HT-29 (cell line): ENCODE measurements at regions not wholly inside any gene's neighbourhood (a gene's known extent, or its start where the extent isn't known, plus 50 kb on each side); places are given as distances from the start of the nearest gene placed in this dataset.
"Not testable (repeated sequence)": the region's sequence is repeated elsewhere in the genome, so short reads cannot be mapped to it uniquely, and the experiment has no call there.

Experiments used
- DNase-seq: peaks from one replicate; pipeline ENCODE4 v3.0.0-alpha.2; 2015; ENCODE audit warnings: low spot score

DNA sequence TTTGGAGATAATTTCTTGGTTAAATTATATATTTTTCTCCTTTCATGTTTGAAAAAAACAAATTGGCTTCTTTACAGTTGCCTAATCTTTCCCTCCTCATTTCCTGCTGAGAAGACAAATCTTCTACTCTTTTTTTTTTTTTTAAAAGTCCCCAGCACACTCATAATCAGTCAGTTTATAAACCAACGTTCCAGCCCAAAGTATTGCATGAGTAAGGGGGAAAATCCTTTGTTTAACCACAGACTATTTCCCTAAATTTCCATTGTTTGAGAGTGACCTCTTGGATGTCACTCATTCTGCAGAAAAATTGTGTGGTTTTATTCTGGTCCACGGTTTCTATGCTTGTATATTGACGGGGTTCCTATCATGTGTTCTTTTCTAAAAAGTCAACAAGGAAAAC lies 55.1 kb upstream of the TLR4 start:
- no peak for DNase-seq

DNA sequence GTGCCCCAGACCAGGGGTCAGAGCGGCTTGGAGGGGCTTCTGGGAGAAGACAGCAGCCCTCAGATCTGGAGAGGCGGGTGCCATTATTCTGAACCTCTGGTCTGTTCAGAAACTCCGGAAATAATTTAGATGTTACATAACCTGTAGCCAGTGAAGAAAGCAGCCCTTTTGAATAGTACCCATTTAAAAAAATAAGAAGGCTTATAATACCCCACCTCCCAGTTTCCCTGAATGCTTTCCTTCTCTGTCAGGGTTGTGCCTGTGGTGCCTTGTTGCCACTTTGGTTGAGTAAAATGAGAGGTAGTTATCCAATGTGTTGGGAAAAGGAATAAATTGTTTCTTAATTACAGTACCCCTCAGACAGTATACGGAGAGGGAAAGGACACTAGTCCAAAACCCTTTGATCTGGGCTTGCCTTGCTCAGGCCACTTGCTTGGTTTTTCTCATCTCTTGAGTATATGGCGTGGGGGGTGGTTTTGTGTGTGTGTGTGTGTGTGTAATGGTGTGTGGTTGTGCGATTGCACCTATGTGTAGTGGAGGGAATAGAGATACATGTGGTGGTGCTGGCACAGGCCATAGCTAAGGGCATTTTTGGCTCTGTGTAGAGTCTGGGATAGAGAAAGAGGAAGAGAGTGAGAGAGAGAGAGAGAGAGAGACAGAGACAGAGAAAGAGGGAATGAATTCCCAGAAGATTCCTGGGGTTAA lies 59.1 kb upstream of the TLR4 start:
- no peak for DNase-seq

DNA sequence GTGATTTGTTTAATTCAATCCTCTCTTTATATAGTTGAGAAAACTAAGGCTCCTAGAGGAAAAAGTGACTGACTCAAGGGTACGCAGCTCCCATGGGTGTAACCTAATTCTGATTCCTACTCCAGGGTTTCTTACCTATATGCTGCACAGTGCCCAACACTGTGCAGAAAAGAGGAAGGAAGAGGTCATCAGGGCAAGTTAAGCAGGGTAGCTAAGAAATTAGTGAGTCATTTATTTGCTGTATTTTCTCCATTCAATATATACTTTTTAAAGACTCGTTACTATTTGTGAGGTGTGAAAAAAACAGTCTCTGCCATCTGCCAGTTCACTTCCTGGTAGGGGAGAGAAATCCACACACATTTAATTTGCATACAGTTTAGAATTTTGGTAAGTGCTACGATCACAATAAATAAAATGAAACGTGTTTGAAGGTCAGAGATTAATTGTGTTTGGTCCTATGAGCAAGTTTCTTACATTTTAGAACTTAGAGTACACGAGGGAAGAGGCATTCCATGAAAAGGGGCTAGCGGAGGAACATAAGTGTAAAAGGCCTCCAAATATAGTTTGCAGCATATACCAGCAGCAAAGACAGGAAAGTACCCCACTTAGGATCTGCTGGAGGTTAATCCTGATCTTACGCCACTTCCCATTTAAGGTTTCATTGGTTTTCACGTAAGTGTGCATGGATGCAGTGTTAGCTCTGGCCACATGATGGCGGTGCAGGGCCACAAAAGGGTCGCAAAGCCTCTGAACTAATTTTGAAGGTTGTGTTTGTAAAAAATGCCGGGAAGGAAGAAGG lies 59.9 kb upstream of the TLR4 start:
- peak; percentile 69 for DNase-seq

DNA sequence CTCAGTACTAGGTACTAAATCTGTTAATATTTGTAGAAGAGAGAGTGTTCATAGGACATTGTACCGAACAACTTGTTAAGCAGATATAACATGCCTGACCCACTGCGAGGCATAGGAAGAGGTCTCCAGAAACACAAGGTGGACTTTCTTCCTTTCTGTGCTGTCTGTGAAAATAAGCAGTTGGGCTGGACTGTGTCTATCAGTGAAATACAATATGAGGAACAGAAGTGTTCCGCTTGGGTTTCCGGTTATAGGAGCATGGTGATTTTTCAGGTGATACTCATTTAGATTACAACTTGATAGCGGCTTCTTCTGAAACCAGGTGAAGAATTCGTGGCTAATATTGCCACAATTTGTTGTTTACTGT lies 60.9 kb upstream of the TLR4 start:
- no peak for DNase-seq

DNA sequence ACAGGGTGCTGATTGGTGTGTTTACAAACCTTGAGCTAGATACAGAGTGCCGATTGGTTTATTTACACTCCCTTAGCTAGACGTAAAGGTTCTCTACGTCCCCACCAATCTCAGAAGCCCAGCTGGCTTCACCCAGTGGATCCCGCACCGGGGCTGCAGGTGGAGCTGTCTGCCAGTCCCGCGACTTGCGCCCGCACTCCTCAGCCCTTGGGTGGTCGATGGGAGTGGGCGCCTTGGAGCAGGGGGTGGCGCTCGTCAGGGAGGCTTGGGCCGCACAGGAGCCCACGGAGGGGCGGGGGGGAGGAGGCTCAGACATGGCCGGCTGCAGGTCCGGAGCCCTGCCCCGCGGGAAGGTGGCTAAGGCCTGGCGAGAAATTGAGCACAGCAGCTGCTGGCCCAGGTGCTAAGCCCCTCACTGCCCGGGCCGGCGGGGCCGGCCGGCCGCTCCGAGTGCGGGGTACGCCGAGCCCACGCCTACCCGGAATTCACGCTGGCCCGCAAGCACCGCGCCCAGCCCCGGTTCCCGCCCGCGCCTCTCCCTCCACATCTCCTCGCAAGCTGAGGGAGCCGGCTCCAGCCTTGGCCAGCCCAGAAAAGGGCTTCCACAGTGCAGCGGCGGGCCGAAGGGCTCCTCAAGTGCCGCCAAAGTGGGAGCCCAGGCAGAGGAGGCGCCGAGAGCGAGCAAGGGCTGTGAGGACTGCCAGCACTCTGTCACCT lies 61.5 kb upstream of the TLR4 start:
- not testable (repeated sequence) for DNase-seq

DNA sequence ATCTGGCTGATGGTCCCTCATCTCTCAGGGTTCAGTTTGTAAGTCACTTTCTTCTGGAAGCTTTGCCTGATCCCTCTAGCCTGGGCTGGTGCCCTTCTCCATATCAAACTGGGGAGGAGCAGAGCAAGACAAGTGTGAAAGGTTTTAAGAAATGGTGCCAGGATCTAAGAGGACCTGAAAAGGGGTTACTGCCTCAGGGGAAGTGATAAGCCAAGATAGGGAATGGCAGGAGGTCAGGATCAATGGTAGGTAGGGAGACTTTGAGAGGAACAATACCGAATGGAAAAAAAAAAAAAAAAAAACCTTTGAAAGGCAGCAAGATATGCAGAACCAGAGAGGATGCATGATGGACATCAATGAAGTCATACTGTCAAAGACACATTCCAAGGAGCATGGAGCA lies 67.5 kb upstream of the TLR4 start:
- DNase-seq, result no peak

DNA sequence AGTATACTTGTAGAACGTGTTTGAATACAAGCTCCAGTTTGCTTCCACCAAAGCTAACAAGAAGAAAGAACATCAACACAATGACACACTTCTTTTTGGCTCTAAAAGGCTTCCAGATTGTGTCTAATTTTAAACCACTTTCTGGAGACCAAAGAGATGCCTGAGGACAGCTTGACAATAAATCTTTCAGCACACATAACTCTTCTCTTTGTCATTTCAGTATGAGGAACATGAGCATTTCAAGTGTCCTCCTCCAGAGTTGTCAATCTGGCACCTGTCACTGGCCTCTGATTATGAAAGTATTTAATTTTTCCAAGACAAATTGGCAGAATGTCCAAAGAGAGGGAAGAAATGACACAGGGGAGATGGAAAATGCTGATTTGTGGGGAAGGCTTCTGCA lies 79.0 kb upstream of the TLR4 start:
- no peak for DNase-seq

DNA sequence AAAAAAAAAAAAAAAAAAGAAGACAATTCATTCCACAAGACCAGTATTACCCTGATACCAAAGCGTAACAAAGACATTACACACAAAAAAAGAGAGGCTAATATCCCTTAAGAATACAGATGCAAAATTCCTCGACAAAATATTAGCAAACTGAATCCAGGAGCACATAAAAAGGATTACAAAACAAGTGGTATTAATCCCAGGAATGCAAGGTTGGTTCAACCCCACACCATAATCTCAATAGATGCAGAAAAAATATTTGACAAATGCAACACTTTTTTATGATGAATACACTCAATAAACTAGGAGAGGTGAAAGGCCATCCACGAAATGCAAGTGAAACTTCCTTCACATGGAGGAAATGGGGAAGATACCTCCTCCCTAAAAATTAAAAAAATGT lies 80.1 kb upstream of the TLR4 start:
- no peak for DNase-seq

DNA sequence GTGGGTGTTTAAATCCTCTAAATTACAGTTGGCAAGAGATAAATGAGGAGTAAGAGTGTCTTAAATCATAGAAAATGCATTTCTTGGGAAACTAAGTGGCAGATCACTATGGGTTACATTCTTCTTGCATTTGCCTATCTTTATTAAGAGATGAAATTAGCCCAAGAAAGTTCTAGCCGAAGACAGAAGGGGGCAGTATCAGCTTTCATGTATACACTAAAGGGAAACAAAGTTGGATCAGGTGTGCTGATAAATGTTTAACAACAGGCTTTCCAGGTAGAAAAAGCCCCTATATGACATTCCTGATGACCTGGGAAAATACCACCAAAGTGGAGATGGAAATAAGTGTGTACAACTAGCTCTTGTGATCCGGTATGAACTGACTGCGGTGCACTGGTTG lies 81.9 kb upstream of the TLR4 start:
- DNase-seq, result no peak

DNA sequence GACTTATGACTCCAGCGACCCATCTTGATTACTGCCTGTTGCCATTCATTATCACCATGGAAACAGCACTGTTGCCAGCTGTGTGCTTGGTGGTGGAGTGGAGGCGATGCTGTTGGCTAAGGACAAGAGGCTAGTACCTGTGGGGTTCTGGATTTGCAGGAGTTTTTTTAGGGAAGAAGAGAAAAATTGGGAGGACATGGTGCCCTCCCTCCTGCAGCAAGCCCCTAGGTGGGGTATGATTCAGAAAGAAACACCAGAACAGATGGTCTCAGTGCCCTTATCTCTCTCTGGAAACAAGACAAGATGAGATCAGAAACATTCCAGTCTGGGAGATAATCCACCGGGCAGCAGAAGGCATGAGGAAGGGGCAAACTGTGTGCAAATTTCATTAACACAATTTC lies 87.8 kb upstream of the TLR4 start:
- DNase-seq, result no peak

DNA sequence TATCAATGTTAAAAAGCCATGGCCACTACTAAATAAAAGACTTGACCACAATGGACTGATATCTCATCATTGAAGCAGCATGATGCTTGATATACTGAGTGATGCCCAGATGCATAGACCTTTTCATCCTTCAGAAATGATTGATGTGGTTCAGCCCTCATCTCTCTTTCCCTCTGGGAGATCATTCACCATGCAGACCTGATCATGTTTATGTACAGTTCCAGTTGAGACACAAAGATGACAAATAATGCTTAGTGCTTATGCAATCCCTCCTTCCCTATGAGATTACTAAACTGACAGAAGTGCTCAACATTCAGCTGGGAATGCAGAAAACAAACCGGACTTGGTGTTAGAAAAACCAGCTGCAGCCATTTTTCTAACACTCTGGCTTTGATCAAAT lies 91.9 kb upstream of the TLR4 start:
- DNase-seq, result no peak

DNA sequence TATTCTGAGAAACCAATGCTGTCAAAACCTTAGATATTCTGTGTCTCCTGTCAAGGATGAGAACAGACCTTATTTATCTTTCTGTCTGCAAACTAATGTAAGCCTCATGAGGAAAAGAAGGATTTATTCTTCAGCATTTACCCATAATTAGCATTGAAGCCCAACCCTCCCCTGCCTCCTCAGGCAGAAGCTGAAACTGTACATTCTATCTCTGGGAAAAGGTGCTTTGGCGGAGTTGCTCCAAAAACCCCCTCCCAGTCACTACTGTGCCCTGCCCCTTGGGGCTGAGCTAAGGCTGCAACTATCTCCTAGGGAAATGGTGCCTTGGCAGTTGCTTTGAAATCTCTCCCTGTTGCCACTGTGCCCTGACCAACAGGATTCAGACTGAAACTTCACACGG lies 106.2 kb upstream of the TLR4 start:
- no peak for DNase-seq

DNA sequence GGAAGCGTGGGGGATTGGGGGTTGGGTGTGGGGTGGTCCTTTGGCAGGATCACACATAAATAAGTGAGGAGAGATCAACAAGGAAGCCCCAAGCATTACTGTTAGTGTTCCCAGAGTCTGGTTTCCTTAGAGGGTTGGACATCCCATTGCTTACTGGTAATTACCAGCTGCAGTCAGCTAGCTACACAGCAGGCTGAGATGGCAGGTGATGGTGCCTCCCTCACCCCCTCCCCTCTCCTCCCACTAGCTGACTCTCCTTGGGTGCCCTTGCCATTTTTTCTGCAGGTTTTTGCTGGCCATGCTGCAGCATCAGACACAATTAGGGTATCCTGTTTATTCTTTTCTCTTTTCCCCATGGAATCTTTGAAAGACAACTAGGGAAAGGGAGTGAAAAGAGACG lies 107.5 kb upstream of the TLR4 start:
- no peak for DNase-seq

DNA sequence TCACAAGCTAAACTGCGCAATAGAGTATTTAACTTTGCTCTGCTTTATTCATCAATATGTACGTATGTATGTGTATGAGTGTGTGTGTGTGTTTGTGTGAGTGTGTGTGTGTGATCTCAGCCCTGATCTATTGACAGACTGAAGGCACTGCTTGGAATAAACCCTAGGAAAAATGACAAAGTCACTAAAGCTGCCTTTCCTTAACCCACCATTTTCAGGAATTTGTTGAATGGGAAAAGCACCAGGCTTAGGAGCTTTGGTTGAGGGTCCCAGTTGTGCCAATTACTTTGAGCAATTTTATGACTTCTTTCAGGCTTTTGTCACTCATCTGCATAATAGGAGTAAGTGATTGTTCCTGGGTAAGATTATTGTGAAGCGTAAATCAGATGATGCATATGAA lies 108.6 kb upstream of the TLR4 start:
- DNase-seq, result no peak

DNA sequence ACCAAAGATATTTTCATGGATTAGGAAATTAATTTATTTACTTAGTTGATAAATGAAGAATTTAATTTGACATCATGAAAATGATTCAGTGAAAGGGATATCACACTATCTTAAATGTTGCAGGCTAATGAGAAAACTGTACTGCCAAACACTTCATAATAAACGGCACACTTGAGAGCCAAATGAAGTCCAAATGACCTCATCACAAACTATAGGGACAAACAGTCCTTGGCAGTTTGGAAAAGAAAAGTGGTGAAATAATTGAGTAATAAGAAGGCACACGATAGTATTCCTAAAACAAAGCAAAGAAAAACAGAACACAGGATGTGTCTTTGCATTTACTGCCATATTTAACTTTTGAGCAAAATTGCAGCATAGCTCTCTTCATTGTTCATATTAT lies 116.9 kb upstream of the TLR4 start:
- no peak for DNase-seq

DNA sequence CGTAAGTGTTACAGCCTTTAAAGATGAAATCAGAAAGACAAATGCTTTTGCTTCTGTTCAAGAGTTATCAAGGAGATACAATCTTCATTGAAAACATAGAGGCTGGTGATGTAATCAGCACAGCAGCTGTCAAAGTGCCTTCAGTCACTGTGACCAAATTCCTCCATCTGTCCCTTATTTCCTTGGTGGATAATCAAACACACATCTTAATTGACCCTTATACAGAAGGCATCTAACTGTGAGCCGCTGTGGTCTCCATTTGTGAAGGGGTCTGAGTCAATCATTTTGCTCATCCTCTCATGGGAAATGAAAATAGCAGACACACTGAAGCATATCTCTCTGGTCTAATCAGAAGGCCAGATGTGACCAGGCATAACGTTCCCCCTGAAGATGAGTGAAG lies 130.1 kb upstream of the TLR4 start:
- no peak for DNase-seq

DNA sequence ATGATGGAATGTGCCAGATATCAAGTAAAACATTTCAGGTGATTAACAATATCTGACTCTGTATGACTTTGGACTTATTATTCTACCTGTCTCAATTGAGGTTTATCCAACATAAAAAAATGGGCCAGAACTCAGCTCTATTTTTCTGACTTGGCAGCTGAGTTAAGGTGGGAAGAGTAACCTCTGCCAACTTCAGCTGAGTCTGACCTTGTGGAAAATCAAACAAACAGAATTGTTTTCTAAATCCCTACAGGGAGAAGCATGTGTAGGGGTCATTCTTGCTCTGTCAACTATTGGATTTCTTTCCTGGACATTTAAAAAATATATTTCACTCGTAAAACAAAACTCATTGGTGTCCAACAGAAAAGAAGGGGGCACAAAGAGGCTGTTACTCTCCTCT lies 139.4 kb upstream of the TLR4 start:
- no peak for DNase-seq

DNA sequence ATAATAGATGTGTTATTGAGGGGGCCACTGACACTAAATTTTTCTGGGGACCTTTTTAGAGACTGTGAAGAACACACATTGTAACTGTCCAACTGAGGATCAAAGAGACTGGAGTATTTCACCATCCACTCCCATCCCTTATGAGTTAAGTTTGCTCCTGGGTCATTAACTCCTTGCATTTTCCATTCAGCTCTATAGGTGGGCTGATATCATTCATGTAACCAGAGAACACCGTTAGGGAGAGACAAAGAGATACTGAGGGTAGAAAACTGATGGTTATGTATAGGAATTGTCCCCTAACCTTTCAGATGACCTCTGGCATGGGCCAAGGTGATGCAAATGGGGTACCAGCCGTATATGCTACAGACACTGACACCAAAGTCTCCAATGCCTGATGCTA lies 142.4 kb upstream of the TLR4 start:
- DNase-seq, result no peak

DNA sequence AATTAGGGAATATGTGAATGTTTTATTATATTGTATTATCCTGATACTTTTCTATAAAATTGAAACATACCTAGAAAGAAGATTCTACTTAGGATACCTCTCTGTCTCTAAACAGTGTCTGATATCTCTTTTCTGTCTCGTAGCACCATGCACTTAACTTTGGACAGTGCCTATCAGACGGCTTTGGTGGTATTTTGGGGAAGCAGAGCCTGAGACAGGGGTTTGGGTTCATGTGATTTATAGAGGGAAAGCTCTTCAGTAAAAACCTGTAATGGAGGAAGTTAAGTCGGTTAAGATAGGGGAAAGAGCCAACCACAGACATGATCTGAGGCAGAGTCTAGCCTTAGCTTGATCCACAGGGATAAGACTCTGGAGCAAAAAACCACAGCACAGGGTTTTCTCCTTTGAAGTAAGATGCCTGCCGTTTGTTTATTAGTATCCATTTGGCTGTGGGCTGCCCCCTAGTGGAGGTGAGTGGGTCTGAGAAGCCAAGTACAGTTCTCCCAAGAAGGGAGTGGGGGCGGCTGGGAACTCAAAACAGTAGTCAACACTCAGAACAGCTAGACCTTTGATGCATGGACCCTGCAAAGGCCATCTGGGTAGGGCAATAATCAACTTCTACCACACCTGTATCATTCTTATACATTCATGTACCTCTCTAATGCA lies 141.2 kb upstream of the ASTN2 start:
- DNase-seq, result peak; percentile 75

DNA sequence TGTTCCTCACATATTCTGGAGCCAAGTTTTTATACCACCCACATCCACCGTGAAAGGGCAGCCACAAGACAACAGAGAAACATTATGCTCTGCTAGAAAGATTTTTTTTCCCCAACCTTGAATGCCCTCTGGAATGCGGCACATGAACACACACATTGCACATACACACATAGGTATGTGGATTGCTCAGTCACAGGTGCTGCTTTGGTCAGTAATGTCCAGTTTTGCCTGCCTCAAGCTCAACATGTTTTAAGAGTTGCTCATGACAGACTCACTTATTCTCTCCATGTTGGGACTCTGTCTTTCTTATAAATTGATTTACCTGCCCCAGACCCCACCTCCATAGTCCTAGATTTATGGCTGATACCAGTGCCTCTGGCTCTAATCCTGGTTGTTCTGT lies 138.0 kb upstream of the ASTN2 start:
- no peak for DNase-seq

DNA sequence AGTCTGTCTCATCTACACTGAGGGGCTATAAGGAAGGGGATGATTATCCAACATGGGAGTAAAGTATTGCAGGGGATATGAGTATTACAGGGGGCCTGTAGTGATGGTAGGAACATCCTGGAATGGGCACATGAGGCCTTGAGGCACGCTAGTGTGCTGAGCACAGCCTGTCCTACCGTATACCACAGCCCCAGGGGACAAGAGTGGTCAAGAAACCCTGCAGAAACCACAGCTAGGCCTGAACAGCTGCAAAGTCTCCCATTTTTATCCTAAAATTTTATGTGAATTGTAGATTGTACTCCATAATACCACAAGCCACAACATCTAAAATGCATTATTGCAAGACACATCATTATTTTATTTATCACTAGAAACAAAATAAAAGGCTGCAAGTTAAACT lies 136.3 kb upstream of the ASTN2 start:
- no peak for DNase-seq

DNA sequence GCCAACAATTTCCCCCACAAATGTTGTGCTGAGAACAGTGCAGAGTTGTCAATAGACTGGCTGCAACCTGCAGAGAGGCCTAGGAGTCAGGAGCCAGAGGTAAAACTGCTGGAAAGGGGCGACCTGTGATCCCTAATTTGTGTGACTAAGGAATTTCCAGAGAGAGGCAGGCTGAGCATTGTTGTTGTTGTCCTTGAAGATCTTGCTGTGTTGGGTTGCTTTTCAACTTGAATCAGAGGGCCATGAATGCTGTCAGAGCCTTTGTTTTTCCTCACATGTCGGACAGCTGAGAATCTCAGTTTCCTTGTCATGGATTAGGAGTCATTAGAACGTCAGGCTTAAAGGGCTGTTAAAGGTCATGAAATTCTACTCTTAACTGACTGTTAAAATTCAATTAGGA lies 134.6 kb upstream of the ASTN2 start:
- DNase-seq, result no peak
